Transverse colon (tissue), 4 donors: ENCODE measurements at regions not wholly inside any gene's neighbourhood (a gene's known extent, or its start where the extent isn't known, plus 50 kb on each side); places are given as distances from the start of the nearest gene placed in this dataset.

Experiments
- DNase-seq: peaks from one replicate; pipeline ENCODE4 v3.0.0-alpha.2; 2019
- H3K27ac ChIP-seq, 4 donors: fragments of 200-600 bp; sonication (generic); 2 replicates each; pipeline ENCODE4 v1.5.1; 2016 to 2018; ENCODE audit warnings: inconsistent platforms in 4 of 4
- H3K27me3 ChIP-seq: fragments of 200-600 bp; sonication (generic); 2 replicates; pipeline ENCODE4 v1.5.1; 2017; ENCODE audit warnings: inconsistent platforms
- H3K36me3 ChIP-seq, 4 donors: fragments of 200-600 bp; sonication (generic); 2 replicates each; pipeline ENCODE4 v1.5.1; 2017 to 2019; ENCODE audit warnings: inconsistent platforms in 4 of 4
- H3K4me1 ChIP-seq, 4 donors: fragments of 200-600 bp; sonication (generic); 2 replicates each; pipeline ENCODE4 v1.5.1; 2017 to 2020; ENCODE audit warnings: inconsistent platforms in 4 of 4
- H3K4me3 ChIP-seq, 4 donors: fragments of 200-600 bp; sonication (generic); 1 replicate in 1 of 4; 2 replicates in 3 of 4; pipeline versions ENCODE4 v1.5.1 to v1.6.1; 2017 to 2019; ENCODE audit warnings: inconsistent platforms in 4 of 4
- H3K9me3 ChIP-seq, 2 donors: fragments of 200-600 bp; sonication (generic); 2 replicates each; pipeline ENCODE4 v1.5.1; 2017 to 2019; ENCODE audit warnings: inconsistent platforms in 2 of 2
- CTCF ChIP-seq, 5 experiments: fragments of 200-600 bp in 3 of 5; fragments of 450-650 bp in 2 of 5; sonication (generic) in 3 of 5; IDR thresholded peaks; 1 replicate in 2 of 5; 2 replicates in 3 of 5; pipeline ENCODE4 v1.5.1; 2016 to 2017; ENCODE audit warnings: antibody characterized with exemption in 5 of 5, inconsistent platforms in 3 of 5, mild to moderate bottlenecking in 2 of 5, moderate library complexity in 1 of 5
- EP300 ChIP-seq: sonication (generic); formaldehyde crosslinking; IDR thresholded peaks from one replicate; pipeline ENCODE4 v1.6.1; 2017; ENCODE audit warnings: antibody characterized with exemption, low read depth
- POLR2A ChIP-seq: fragments of 450-650 bp; IDR thresholded peaks from one replicate; pipeline ENCODE4 v1.6.1; 2016; ENCODE audit warnings: antibody characterized with exemption, mild to moderate bottlenecking, moderate library complexity
- POLR2AphosphoS5 ChIP-seq, 3 donors: sonication (generic); formaldehyde crosslinking; IDR thresholded peaks; one replicate each; pipeline ENCODE4 v1.6.1; 2016; ENCODE audit warnings: antibody characterized with exemption in 3 of 3
- WGBS, 2 donors: methylation state at CpG; one replicate each; pipeline ENCODE4 v1.1.5; 2018; ENCODE audit warnings: low coverage in 1 of 2; 5-methylcytosine and 5-hydroxymethylcytosine counted together
- in situ Hi-C, 4 donors: fragments of 200-750 bp; cut with MboI; loops; one replicate each; pipeline versions ENCODE4 v1.15.0 to v1.15.1; 2017; ENCODE audit warnings: low sequenced_read_pairs in 3 of 4, low pct_ligation_motif_present in 1 of 4, low pct_unique_long_range_greater_than_20kb in 1 of 4
- intact Hi-C: fragments of 100-400 bp; cut with DNase I; formaldehyde crosslinking; loops from one replicate; pipeline ENCODE4 v1.15.1; 2023; ENCODE audit warnings: low total_unique reads

GRCh38 chr20:43820731-43821330 lies 93.8 kb upstream of the TOX2 start:
- in situ Hi-C loops: no loop called here
- no peak for DNase-seq
- 83 to 87% methylated on average over 1 to 7 of the region's 7 CpGs for WGBS, 2 donors
- Histone ChIP-seq H3K27ac (no peak overlapping the region), H3K36me3 (no peaks in the 10 kb centered on the region), H3K9me3 (no peaks in the 10 kb centered on the region), H3K4me3 (no peak overlapping the region), H3K4me1 (no peaks in the 10 kb centered on the region), H3K27me3 (no peaks in the 10 kb centered on the region)
- TF ChIP-seq CTCF (IDR thresholded peaks at IDR 0.05) (no peak), POLR2AphosphoS5 (IDR thresholded peaks at IDR 0.05) (no peak), EP300 (no peak), POLR2A (no peak)
- intact Hi-C loops: no loop called here

GRCh38 chr20:43812216-43812615 lies 85.4 kb upstream of the GTSF1L start:
- intact Hi-C loops (no loop called here), in situ Hi-C loops (no loop called here)
- H3K27me3 ChIP-seq: no peaks in the 10 kb centered on the region
- H3K4me3 ChIP-seq: no peak overlapping the region
- H3K36me3 ChIP-seq: no peaks in the 10 kb centered on the region
- no peak for DNase-seq
- TF ChIP-seq EP300 (no peak), POLR2A (no peak), CTCF (IDR thresholded peaks at IDR 0.05) (no peak), POLR2AphosphoS5 (IDR thresholded peaks at IDR 0.05) (no peak)
- no peaks in the 10 kb centered on the region for H3K4me1 ChIP-seq
- H3K27ac ChIP-seq: no peak overlapping the region
- peaks cover 16 to 25% of the 10 kb centered on the region in 2 donors for H3K9me3 ChIP-seq

- Histone ChIP-seq H3K27me3 (no peaks in the 10 kb centered on the region), H3K4me1 (no peaks in the 10 kb centered on the region), H3K27ac (no peak overlapping the region), H3K9me3 (peaks cover 22 to 32% of the 10 kb centered on the region in 2 donors), H3K4me3 (no peak overlapping the region), H3K36me3 (no peaks in the 10 kb centered on the region)
- DNase-seq: no peak
- 71 to 81% methylated on average over 4 of the region's 4 CpGs for WGBS, 2 donors
- TF ChIP-seq EP300 (no peak), CTCF (IDR thresholded peaks at IDR 0.05) (no peak), POLR2A (no peak), POLR2AphosphoS5 (IDR thresholded peaks at IDR 0.05) (no peak)
- in situ Hi-C loops (no loop called here), intact Hi-C loops (no loop called here)
These were observed 82.5 kb upstream of the GTSF1L start for GRCh38 chr20:43809206-43809819.

DNA sequence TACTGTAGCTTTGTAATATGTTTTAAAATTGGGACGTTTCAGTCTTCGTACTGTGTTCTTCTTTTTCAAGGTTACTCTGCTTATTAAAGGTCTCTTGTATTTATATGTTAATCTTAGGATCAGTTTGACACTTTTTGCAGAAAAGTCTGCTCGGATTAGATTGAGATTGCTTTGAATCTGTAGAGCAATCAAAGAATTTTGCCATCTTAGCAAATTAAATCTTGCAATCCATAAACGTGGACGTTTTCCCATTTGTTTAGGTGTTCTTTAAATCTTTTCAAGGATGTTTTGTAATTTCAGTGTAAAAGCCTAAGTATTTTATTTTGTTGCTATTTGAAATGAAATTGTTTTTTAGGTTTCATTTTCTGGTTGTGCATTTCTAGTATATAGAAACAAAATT lies 78.0 kb upstream of the GTSF1L start:
- 73 to 77% methylated on average over 5 of the region's 5 CpGs for WGBS, 2 donors
- Histone ChIP-seq H3K4me3 (no peak overlapping the region), H3K36me3 (no peaks in the 10 kb centered on the region), H3K27ac (no peak overlapping the region), H3K4me1 (no peaks in the 10 kb centered on the region), H3K27me3 (no peaks in the 10 kb centered on the region), H3K9me3 (peaks cover 24 to 29% of the 10 kb centered on the region in 2 donors)
- TF ChIP-seq EP300 (no peak), POLR2A (no peak), POLR2AphosphoS5 (IDR thresholded peaks at IDR 0.05) (no peak), CTCF (IDR thresholded peaks at IDR 0.05) (no peak)
- no peak for DNase-seq
- in situ Hi-C loops: no loop called here
- intact Hi-C loops: no loop called here
